ENCODE measurements at regions not wholly inside any gene's neighbourhood (a gene's known extent, or its start where the extent isn't known, plus 50 kb on each side); places are given as distances from the start of the nearest gene placed in this dataset.
"Not testable (repeated sequence)": the region's sequence is repeated elsewhere in the genome, so short reads cannot be mapped to it uniquely, and the experiment has no call there.

GRCh38 chr2:39492716-39493115, 55.6 kb upstream of the MAP4K3 start:
- no peaks in the 10 kb centered on the region for H3K4me1 ChIP-seq
- TF ChIP-seq POLR2A (IDR thresholded peaks at IDR 0.05) (no peak), CTCF (IDR thresholded peaks at IDR 0.05) (no peak), POLR2AphosphoS5 (IDR thresholded peaks at IDR 0.05; ENCODE audit: insufficient read depth in 1 of 2, low read depth in 1 of 2) (no peak)
- no peak overlapping the region for H3K27ac ChIP-seq
- no peaks in the 10 kb centered on the region for H3K27me3 ChIP-seq
- H3K9me3 ChIP-seq, result no peaks in the 10 kb centered on the region
- no peak for DNase-seq (ENCODE audit: extremely low spot score in 2 of 2)
- intact Hi-C loops (cut with DNase I), result no loop called here
- no peak overlapping the region for H3K4me3 ChIP-seq
- no peaks in the 10 kb centered on the region for H3K36me3 ChIP-seq

GRCh38 chr2:39494784-39495251, 57.7 kb upstream of the MAP4K3 start:
- intact Hi-C loops (cut with DNase I), result no loop called here
- H3K4me3 ChIP-seq, result no peak overlapping the region

GRCh38 chr2:39497082-39497801, 60.2 kb upstream of the MAP4K3 start:
- Histone ChIP-seq H3K4me3 (no peak overlapping the region), H3K27ac (peak overlapping the region; percentile 27), H3K9me3 (no peaks in the 10 kb centered on the region), H3K4me1 (peaks cover 3% of the 10 kb centered on the region), H3K27me3 (no peaks in the 10 kb centered on the region), H3K36me3 (no peaks in the 10 kb centered on the region)
- intact Hi-C loops (cut with DNase I), result no loop called here
- no peak for DNase-seq (ENCODE audit: extremely low spot score in 2 of 2)
- TF ChIP-seq CTCF (IDR thresholded peaks at IDR 0.05), result peak in 1 of 3 experiments; percentile 5
- TF ChIP-seq POLR2AphosphoS5 (IDR thresholded peaks at IDR 0.05; ENCODE audit: insufficient read depth in 1 of 2, low read depth in 1 of 2), result peak in 1 of 2 donors; percentile 43
- no peak for TF ChIP-seq POLR2A (IDR thresholded peaks at IDR 0.05)

More at GRCh38 chr2:39494784-39495251, 57.7 kb upstream of the MAP4K3 start:
- DNase-seq (ENCODE audit: extremely low spot score in 2 of 2), result no peak
- no peaks in the 10 kb centered on the region for H3K27me3 ChIP-seq
- no peaks in the 10 kb centered on the region for H3K36me3 ChIP-seq
- no peak overlapping the region for H3K27ac ChIP-seq
- H3K9me3 ChIP-seq, result no peaks in the 10 kb centered on the region
- no peak for TF ChIP-seq POLR2A (IDR thresholded peaks at IDR 0.05)
- H3K4me1 ChIP-seq, result peaks cover 3% of the 10 kb centered on the region

- H3K4me3 ChIP-seq; H3K27me3 ChIP-seq; H3K9me3 ChIP-seq; H3K4me1 ChIP-seq; intact Hi-C loops (cut with DNase I); DNase-seq (ENCODE audit: extremely low spot score in 2 of 2); H3K36me3 ChIP-seq: not testable (repeated sequence)
- H3K27ac ChIP-seq, result peak overlapping the region; percentile 27
These were observed 61.1 kb upstream of the MAP4K3 start for GRCh38 chr2:39498176-39498575.

- H3K27ac ChIP-seq, result no peak overlapping the region
- no peak for DNase-seq (ENCODE audit: extremely low spot score in 2 of 2)
- H3K4me3 ChIP-seq, result no peak overlapping the region
- H3K4me1 ChIP-seq, result peaks cover 4% of the 10 kb centered on the region
- H3K27me3 ChIP-seq, result no peaks in the 10 kb centered on the region
- H3K36me3 ChIP-seq, result no peaks in the 10 kb centered on the region
- TF ChIP-seq CTCF (IDR thresholded peaks at IDR 0.05) (no peak), POLR2AphosphoS5 (IDR thresholded peaks at IDR 0.05; ENCODE audit: insufficient read depth in 1 of 2, low read depth in 1 of 2) (no peak), POLR2A (IDR thresholded peaks at IDR 0.05) (no peak)
- H3K9me3 ChIP-seq, result no peaks in the 10 kb centered on the region
- intact Hi-C loops (cut with DNase I), result no loop called here
These were observed 61.7 kb upstream of the MAP4K3 start for GRCh38 chr2:39498786-39499185.

- DNase-seq (ENCODE audit: extremely low spot score in 2 of 2), result no peak
- no peaks in the 10 kb centered on the region for H3K9me3 ChIP-seq
- peaks cover 9% of the 10 kb centered on the region for H3K4me1 ChIP-seq
- no peaks in the 10 kb centered on the region for H3K36me3 ChIP-seq
- no peaks in the 10 kb centered on the region for H3K27me3 ChIP-seq
- H3K27ac ChIP-seq, result no peak overlapping the region
- no peak overlapping the region for H3K4me3 ChIP-seq
- intact Hi-C loops (cut with DNase I), result no loop called here
- TF ChIP-seq POLR2A (IDR thresholded peaks at IDR 0.05) (no peak), CTCF (IDR thresholded peaks at IDR 0.05) (no peak), POLR2AphosphoS5 (IDR thresholded peaks at IDR 0.05; ENCODE audit: insufficient read depth in 1 of 2, low read depth in 1 of 2) (no peak)
These were observed 62.3 kb upstream of the MAP4K3 start for GRCh38 chr2:39499336-39499735.
